ENCODE measurements at regions not wholly inside any gene's neighbourhood (a gene's known extent, or its start where the extent isn't known, plus 50 kb on each side); places are given as distances from the start of the nearest gene placed in this dataset.

DNA sequence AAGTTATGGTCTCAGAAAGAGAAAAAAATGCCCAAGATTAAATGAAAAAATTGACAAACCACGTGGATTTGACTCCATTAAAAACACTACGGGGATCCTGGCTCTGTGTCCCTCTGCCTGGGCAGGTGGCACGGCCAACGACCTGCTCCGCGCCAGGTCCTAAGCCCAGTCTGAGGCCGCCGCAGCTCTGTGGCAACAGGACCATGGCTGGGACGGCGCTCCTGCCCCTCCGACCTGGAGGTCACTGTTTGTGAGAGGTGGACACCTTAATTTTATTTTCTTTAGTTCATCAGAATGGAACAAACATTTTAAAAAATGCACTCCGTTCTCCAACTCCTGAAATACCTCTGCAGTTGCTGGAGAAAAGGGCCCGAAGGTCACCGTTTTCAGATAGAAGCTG, 369.4 kb downstream of the CDH9 start:
- DNase-seq (ENCODE audit: low read depth) (no peak), FAIRE-seq (no peak)
- no peak overlapping the region for H3K9ac ChIP-seq (ENCODE audit: low read length)
- no peaks in the 10 kb centered on the region for H3K27me3 Mint-ChIP-seq (ENCODE audit: low read depth, unreplicated experiment)
- H3K9me3 Mint-ChIP-seq (ENCODE audit: unreplicated experiment), result no peaks in the 10 kb centered on the region
- no peaks in the 10 kb centered on the region for H3K27me3 ChIP-seq (ENCODE audit: insufficient read depth, low read length)
- H3K27ac Mint-ChIP-seq (ENCODE audit: unreplicated experiment), result no peak overlapping the region
- H3K4me3 Mint-ChIP-seq (ENCODE audit: unreplicated experiment), result no peak overlapping the region
- H3K4me1 Mint-ChIP-seq (ENCODE audit: low read depth, unreplicated experiment), result no peaks in the 10 kb centered on the region
- no peak overlapping the region for H3K27ac ChIP-seq (ENCODE audit: low read depth, low read length)
- TF ChIP-seq, protein P1, sequence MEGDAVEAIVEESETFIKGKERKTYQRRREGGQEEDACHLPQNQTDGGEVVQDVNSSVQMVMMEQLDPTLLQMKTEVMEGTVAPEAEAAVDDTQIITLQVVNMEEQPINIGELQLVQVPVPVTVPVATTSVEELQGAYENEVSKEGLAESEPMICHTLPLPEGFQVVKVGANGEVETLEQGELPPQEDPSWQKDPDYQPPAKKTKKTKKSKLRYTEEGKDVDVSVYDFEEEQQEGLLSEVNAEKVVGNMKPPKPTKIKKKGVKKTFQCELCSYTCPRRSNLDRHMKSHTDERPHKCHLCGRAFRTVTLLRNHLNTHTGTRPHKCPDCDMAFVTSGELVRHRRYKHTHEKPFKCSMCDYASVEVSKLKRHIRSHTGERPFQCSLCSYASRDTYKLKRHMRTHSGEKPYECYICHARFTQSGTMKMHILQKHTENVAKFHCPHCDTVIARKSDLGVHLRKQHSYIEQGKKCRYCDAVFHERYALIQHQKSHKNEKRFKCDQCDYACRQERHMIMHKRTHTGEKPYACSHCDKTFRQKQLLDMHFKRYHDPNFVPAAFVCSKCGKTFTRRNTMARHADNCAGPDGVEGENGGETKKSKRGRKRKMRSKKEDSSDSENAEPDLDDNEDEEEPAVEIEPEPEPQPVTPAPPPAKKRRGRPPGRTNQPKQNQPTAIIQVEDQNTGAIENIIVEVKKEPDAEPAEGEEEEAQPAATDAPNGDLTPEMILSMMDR (IDR thresholded peaks at IDR 0.05; ENCODE audit: insufficient read depth, low read depth, low read length), result no peak
- no peak for TF ChIP-seq EZH2 (IDR thresholded peaks at IDR 0.05; ENCODE audit: insufficient read depth, low read length)
- no peak overlapping the region for H2AFZ ChIP-seq (ENCODE audit: low read depth, low read length)
- no peak overlapping the region for H3K4me2 ChIP-seq (ENCODE audit: low read length)
- no peaks in the 10 kb centered on the region for H3K36me3 Mint-ChIP-seq (ENCODE audit: low read depth, unreplicated experiment)
- no peaks in the 10 kb centered on the region for H3K4me1 ChIP-seq (ENCODE audit: insufficient read depth, low read length)
- no peaks in the 10 kb centered on the region for H3K36me3 ChIP-seq (ENCODE audit: insufficient read depth, low read length)
- no peaks in the 10 kb centered on the region for H3K9me3 ChIP-seq (ENCODE audit: insufficient read depth, low read depth, low read length)
- no peak overlapping the region for H3K4me3 ChIP-seq (ENCODE audit: insufficient read depth, low read depth, low read length)
- H4K20me1 ChIP-seq (ENCODE audit: insufficient read depth, low read length), result no peaks in the 10 kb centered on the region
- H3K79me2 ChIP-seq (ENCODE audit: insufficient read depth, low read length), result no peaks in the 10 kb centered on the region

DNA sequence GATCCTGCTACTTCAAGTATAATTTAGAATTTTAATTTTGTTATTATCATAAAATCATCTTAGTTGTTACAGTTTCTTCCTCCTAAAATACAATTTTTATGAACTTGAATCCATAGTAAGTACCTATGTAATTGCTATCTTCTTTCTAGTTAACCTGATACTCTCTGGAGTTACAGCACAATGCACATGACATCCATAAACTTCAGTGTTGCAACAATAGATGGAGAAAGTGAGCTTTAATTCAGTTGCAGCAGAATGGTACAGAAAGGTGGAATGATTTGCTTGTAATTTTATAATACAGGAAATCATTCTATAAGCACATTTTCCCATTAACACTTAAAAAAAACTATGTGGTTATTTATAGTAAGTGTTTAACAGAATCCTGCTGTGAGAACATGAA, 372.0 kb downstream of the CDH9 start:
- H3K9ac ChIP-seq (ENCODE audit: low read length), result no peak overlapping the region
- H4K20me1 ChIP-seq (ENCODE audit: insufficient read depth, low read length), result no peaks in the 10 kb centered on the region
- no peaks in the 10 kb centered on the region for H3K27me3 ChIP-seq (ENCODE audit: insufficient read depth, low read length)
- H3K9me3 ChIP-seq (ENCODE audit: insufficient read depth, low read depth, low read length), result no peaks in the 10 kb centered on the region
- no peak overlapping the region for H3K4me3 ChIP-seq (ENCODE audit: insufficient read depth, low read depth, low read length)
- no peak overlapping the region for H3K4me2 ChIP-seq (ENCODE audit: low read length)
- no peak overlapping the region for H2AFZ ChIP-seq (ENCODE audit: low read depth, low read length)
- H3K36me3 ChIP-seq (ENCODE audit: insufficient read depth, low read length), result no peaks in the 10 kb centered on the region
- no peak overlapping the region for H3K27ac ChIP-seq (ENCODE audit: low read depth, low read length)
- DNase-seq (ENCODE audit: low read depth), result no peak
- Mint-ChIP-seq H3K36me3 (ENCODE audit: low read depth, unreplicated experiment) (no peaks in the 10 kb centered on the region), H3K4me3 (ENCODE audit: unreplicated experiment) (no peak overlapping the region), H3K27ac (ENCODE audit: unreplicated experiment) (no peak overlapping the region), H3K9me3 (ENCODE audit: unreplicated experiment) (no peaks in the 10 kb centered on the region), H3K4me1 (ENCODE audit: low read depth, unreplicated experiment) (no peaks in the 10 kb centered on the region), H3K27me3 (ENCODE audit: low read depth, unreplicated experiment) (no peaks in the 10 kb centered on the region)
- no peak for FAIRE-seq
- no peak for TF ChIP-seq EZH2 (IDR thresholded peaks at IDR 0.05; ENCODE audit: insufficient read depth, low read length)
- TF ChIP-seq, protein P1 (IDR thresholded peaks at IDR 0.05; ENCODE audit: insufficient read depth, low read depth, low read length), result no peak
- H3K79me2 ChIP-seq (ENCODE audit: insufficient read depth, low read length), result no peaks in the 10 kb centered on the region
- no peaks in the 10 kb centered on the region for H3K4me1 ChIP-seq (ENCODE audit: insufficient read depth, low read length)

DNA sequence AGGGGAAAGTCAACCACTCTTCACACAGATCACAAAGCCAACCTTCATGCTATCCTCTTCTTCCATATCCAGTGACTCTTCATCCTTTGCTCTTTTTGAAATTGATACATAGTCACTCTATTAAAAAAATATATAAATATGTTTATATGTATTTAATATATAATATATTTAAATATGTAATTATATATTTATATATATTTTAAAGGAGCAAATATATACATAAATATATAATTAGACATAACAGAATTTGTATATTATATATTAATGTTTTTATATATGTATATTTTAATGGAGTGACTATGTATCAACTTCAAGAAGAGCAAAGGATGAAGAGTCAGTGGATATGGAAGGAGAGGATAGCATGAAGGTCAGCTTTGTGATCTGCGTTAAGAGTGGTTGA, 374.9 kb downstream of the CDH9 start:
- DNase-seq (ENCODE audit: low read depth) (no peak), FAIRE-seq (no peak)
- H3K79me2 ChIP-seq (ENCODE audit: insufficient read depth, low read length), result no peaks in the 10 kb centered on the region

More for the DNA sequence above, 374.9 kb downstream of the CDH9 start:
- no peaks in the 10 kb centered on the region for H4K20me1 ChIP-seq (ENCODE audit: insufficient read depth, low read length)
- Mint-ChIP-seq H3K27me3 (ENCODE audit: low read depth, unreplicated experiment) (no peaks in the 10 kb centered on the region), H3K9me3 (ENCODE audit: unreplicated experiment) (peaks cover 2% of the 10 kb centered on the region), H3K4me3 (ENCODE audit: unreplicated experiment) (no peak overlapping the region), H3K27ac (ENCODE audit: unreplicated experiment) (no peak overlapping the region), H3K4me1 (ENCODE audit: low read depth, unreplicated experiment) (no peaks in the 10 kb centered on the region), H3K36me3 (ENCODE audit: low read depth, unreplicated experiment) (no peaks in the 10 kb centered on the region)
- H3K27ac ChIP-seq (ENCODE audit: low read depth, low read length), result no peak overlapping the region
- no peaks in the 10 kb centered on the region for H3K36me3 ChIP-seq (ENCODE audit: insufficient read depth, low read length)
- no peaks in the 10 kb centered on the region for H3K4me1 ChIP-seq (ENCODE audit: insufficient read depth, low read length)
- no peak overlapping the region for H3K4me3 ChIP-seq (ENCODE audit: insufficient read depth, low read depth, low read length)
- TF ChIP-seq, protein P1 (IDR thresholded peaks at IDR 0.05; ENCODE audit: insufficient read depth, low read depth, low read length), result no peak
- TF ChIP-seq EZH2 (IDR thresholded peaks at IDR 0.05; ENCODE audit: insufficient read depth, low read length), result no peak
- H3K4me2 ChIP-seq (ENCODE audit: low read length), result no peak overlapping the region
- H3K27me3 ChIP-seq (ENCODE audit: insufficient read depth, low read length), result no peaks in the 10 kb centered on the region
- no peak overlapping the region for H3K9ac ChIP-seq (ENCODE audit: low read length)
- no peak overlapping the region for H2AFZ ChIP-seq (ENCODE audit: low read depth, low read length)
- H3K9me3 ChIP-seq (ENCODE audit: insufficient read depth, low read depth, low read length), result peaks cover 3% of the 10 kb centered on the region

All from astrocyte (in vitro differentiated cells and primary cell).